Anterior cingulate cortex (tissue), 58 donors: ENCODE measurements at regions not wholly inside any gene's neighbourhood (a gene's known extent, or its start where the extent isn't known, plus 50 kb on each side); places are given as distances from the start of the nearest gene placed in this dataset.

Experiments used
- DNase-seq, 58 donors: peaks; one replicate each; lab custom pipeline; 2025; lab: John Stamatoyannopoulos, UW

DNA sequence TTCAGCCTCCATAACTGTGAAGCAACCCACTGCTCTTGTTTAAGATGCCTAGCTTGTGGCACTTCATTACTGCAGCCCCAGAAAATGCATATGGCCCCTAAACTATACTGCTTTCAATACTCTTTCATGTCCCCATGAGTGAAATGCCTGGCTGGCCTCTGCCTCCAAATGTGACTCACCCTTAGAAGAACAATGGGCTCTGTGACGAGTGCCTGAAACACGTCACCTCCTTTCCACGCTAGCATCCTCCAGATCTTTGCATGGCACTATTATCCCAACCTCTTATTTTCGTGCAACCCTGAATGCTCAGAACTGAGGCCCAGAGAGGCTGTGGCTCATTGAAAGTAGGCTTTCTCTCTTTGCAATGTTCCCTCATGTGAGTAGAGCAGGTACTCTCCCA, 233.1 kb downstream of the CBLN1 start:
- peak in 28 of 58 donors; percentile 2 to 64 (median 24) for DNase-seq

DNA sequence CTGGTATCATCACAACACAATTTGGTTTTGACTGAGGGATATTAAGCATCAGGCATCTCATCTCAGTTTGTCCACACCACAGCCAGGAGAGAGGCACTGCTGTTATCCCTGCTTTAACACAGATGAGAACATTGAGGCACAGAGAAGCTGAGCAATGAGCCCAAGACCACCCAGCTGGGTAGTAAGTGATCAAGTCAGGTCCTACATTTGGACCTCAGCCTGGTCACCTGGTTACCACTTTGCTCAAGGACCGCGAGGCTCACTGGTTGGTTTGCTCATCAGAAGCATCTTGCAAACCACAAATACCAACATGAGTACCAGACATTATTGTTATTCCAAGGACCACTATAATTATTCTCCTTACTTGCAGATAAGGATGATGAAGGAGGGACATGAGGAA, 245.5 kb downstream of the CBLN1 start:
- no peak for DNase-seq

DNA sequence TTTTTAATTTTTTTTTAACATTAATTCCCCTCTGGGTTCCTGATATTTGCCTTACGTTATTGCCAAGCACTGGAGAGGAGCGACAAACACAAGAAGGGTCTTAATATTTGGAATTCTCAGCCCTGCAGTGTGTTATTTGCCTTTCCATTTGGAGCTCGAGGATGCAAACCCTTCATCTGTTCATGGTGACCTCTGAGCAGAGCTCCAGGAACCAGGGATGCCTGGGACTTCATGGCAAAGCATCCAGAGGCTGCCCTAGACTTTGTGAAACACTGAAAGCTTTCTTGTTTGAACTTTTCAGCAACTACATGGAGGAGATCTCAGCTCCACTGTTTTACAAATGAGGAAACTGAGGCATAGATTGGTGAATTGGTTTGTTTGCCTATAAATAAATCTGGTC, 254.2 kb downstream of the CBLN1 start:
- DNase-seq = no peak

DNA sequence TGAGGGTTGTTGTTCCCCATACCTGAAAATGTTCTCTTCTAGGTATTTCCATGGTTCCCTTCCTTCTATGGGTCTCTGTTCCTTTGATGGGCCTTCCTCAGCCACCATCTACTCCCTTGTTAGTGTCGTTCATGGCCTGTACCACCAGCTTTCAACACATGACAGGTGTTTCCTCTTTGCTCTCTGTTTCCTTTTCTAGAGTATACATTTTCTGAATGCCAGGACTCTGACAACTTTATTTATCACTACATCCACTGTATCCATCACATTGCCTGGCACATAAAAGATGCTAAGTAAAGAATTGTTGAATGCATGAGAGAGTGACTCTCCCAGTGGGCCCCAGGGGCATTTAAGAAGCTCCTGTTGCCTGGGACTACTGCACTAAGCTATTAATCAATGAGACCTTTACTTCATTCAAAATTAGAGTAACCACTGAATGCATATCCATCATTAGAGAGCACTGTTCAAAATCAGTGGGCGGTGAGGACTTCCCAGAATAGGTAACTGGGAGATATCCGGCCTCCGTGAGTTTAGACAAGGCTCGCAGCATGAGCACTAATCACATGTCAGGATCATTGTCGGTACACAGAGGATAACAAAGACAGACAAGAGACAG, 255.0 kb downstream of the CBLN1 start:
- DNase-seq = no peak

DNA sequence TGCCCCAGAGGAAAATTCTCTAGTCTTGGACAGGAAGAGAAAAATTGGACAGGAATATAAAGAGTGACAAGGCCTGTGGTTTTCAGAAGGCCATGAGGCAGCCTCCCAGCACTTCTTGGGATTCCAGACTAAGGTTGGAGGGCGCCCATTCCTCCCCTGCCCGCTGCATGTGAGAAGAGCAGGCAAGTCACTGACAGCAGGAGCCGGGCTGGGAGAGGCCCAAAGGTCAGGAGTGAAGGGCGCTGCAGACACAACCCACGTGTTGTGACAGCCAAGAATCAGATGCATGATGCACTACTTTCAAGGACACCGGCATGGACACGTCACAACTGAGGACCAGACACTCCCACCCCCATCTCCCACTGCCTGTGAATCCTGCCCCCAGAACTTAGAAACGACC, 256.7 kb downstream of the CBLN1 start:
- DNase-seq = no peak

DNA sequence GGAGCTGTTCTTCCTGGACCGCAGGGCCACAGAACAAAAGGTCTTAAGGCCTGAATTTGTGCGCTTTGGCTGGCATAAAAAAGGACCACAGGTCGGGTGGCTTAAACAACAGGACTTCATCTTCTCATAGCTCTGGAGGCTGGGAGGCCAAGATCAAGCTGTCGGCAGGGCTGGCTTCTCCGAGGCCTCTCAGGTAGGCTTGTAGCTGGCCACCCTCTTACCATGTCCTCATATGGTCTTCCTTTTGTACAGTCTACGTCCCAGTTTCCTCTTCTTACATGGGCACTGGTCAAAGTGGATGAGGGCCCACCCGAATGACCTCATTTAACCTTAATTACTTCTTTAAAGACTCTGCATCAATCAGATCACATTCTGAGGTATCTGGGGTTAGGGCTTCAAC, 257.6 kb downstream of the CBLN1 start:
- DNase-seq = no peak

DNA sequence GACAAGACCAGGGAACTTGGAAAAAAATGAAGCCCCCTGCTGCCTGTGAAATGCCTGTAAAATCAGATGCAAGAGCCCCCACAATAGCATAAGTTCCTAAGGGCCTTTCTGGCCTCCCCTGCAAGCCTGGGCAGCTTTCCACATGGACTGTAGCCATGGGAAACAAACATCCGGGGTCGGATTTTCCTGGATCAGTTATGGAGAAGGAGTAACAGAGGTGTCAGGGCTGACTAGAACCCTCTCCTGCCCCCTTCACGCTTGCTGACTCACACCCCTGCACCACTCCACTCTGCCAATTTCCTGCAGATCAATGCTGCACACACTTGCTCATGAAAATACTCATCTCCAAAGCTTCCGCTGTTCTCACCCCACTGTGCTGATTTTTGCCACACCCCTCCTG, 258.6 kb downstream of the CBLN1 start:
- DNase-seq = peak in 3 of 58 donors; percentile 5 to 23 (median 17)

DNA sequence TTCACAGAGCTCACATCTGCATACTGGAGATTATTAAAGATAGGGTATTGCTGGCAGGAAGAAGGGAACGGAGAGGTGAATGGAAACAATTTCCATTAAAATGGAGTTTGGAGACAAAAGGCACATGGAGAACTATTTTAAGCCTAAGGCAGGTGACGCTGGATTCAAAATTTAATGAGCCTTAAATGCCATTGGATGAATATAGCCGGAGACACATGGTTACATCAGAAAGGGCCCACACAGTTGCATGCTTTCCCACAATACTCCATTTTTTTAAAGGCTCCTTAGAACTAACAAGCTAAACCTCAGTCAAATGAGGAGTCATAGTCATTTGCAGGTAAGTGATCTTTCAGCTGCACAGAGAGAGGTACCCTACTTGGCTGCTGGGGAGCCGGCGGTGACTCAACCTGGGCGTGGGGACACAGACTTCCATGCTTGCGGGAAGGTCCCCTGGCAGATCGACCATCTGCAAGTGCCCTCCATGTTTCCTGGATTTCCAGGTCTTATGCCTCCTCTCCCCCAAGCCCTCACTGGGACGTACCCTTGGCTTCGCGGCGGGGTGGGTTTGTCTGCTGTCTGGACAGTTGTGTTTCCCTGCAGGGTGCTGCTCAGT, 259.2 kb downstream of the CBLN1 start:
- no peak for DNase-seq

DNA sequence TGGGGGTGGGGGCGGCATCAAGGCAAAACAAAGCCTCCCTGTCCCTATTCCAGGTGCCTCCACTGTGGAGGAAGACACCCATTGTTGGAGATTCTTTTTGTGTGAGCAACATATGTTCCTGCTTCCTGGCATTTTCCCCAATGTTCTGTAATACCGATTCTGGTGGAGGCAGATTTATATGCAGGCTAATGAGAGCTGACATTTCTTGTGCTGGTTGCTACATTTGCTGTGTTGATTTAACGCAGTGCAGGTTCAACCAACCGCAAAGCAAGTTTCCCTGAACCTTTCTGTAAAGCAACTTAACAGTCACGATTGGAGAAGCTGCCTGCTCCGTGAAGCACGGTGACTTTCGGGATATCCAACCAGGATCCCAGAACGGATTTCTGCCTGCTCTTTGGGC, 260.5 kb downstream of the CBLN1 start:
- DNase-seq = peak in 8 of 58 donors; percentile 6 to 41 (median 29)

DNA sequence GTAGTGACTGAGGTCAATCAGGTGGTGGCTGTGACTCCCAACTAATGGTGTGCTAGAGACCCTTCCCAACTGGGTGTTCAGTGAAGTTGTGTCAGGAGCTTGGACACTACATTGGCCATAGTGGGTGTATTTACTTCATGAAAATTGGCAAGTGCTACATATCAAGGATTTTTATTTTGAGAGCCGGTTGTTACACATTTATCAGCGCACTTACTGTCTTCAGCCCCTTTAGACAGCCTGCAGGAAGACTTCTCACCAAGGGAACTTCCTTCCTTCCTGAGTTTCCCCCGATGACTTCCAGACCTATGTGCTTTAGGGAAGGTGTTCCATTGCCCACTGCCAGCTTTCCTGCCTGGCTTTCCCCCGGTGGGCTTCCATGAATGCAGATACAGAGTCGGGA, 261.2 kb downstream of the CBLN1 start:
- DNase-seq = no peak

DNA sequence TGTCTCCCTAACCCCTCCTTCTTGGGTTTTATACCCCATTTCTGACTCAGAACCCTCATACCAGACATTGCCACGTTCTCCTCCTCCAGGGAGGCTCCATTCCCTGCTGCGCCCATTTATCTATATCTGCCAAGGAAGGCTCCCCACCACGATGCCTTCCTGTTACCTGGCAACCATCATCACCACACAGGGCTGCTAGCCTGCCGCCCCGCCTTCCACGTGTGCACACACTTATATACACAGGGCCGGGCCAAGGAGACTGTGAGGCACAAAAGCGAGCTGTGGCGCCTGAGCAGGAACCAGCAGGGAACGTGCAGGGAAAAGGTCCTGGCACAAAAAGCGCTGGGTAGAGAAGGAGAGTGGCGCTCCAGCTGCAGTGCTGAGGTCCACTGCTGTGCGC, 261.8 kb downstream of the CBLN1 start:
- peak in 15 of 58 donors; percentile 8 to 47 (median 24) for DNase-seq

DNA sequence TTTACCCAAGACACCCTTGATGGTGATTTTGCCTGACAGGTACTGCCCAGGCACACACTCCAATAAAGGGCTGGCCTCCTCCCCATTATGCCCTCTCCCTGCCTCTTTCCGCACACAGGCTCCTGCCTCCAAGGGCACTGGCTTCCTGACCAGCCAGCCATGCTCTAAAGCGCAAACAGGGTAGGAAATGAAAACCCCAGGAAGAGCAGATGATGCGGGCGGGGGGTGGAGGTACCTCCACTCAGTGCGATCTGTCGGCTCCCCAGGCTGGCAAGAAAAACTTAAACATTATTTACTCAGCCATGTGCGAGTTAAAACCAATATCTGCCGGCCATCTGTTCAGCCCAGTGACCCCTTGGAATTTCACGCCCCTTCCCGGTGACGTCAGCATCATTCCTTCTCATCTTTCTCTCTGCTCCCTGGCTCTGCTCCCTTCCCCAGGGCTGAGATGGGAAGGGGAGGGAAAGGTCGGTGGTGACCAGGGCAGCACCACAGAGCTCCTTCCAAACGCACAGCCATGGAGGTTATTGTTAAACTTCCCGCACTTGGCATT, 262.5 kb downstream of the CBLN1 start:
- DNase-seq = no peak

DNA sequence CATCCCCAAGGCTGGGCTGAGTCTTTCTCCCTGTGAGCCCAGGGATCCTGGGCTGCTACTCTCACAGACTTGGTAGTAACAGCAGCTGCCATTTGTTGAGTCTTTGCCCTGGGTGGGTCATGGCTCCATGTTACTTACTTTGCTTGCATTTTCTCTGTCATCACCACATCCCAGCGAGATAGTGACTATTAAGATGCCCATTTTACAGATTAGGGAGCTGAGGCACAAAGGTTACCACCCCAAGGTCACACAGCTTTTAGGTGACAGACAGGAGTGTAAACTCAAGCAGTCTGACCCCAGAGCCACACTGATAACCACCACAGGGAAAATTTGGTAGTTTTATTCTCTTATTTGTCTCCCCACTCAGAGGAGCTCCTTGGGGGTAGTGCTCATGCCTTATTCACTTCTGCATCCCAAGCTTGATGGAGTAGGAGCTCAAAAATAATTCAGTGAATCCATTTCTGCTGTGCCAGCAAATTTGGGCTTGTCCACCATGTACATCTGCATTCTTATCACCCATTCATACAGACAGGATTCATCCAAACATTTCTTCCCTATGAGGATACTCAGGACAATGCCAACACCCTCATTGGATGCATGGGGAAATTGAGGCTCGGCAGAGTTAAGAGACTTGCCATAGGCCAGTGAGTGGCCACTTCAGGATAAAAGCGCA, 263.2 kb downstream of the CBLN1 start:
- no peak for DNase-seq

DNA sequence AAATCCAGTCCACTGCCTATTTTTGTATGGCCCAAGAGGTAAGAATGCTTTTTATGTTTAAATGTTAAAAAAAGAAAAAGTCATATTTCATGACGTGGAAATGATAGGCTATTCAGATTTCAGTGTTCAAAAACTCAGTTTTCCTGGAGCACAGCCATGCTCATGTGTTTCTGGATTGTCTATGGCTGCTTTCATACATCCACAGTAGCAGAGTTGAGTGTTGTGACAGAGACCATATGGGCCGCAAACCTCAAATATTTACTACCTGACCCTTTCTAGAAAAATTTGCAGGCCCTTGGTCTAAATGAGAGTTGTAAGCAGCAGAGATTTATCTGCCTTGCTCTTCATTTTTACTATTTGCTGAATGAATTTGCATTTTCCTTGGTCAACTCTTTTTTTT, 264.1 kb downstream of the CBLN1 start:
- no peak for DNase-seq

DNA sequence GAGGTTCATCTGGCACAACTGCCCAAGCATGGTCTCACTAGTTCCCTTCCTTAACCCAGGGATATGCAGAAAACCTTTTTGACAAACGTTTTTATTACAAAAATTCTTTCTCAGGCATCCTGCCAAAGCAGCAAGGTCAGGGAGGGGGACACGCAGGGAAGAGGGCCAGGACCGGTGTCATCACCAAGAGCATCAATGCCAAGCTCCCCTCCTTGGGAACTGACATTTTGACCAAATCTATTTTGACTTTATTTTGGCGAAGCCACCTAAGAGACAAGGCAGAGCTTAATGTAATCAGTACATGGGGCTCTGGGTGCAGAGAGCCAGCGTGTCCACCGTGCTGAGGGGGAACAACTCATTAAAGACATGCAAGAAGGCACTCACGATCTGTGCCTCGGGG, 265.2 kb downstream of the CBLN1 start:
- no peak for DNase-seq

DNA sequence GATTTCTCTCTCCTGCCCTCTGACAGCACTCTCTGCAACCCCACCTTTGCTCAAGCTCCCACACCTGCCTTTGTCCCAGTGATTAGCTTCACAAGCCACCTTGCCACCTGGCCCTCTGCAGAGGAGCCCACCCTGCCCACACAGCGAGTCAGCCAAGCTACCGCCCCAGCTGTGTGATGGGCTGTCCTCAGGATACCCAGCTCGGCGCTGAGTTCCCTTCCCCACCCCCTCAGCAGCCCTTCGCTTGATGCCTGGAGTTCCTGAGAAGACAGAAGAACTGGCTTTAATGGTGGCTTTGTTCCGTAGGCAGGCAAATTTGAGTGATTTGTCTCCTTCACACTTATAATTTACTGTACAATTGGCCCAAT, 266.4 kb downstream of the CBLN1 start:
- DNase-seq = no peak

DNA sequence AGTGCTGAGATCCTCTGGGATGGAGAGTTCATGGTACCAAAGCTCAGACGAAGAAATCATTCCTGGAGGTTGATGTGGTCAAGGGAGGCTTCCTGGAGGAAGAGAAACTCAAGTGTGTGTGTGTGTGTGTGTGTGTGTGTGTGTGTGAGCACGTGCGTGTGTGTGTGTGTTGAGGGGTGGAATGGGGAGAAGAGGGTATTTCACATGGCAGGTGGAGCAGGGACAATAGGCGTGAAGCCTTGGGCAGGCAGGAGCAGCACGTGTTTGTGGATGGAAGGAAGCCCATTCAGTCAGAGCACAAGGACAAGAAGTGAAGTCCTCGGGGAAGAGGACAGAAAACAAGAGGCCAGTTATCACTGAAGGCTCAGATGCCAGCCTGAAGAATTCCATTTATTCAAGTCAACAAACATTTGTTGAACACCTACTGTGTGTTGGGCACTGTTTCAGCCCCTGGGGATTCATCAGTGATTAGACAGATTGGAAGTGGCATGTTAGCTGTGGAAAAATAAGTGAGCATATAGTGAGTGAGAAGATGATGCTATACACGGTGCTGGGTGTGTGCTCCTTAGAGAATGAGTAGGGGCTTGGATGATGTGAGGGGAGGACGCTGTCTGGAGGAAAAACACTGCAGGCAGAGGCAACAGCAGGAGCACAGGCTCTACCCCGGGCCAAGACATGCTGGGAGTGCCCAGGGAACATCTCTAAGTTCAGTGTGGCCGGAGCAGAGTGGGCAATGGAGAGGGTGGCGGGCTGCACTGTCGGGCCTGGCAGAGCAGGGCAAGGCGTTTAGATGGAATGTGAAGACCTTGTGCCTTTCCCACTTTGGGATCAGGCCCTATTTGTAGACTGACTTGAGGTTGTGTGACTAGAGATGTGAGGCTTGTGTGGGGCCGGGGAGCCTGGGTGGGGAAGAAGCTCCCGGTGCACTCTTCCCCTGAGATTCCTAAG, 267.1 kb downstream of the CBLN1 start:
- DNase-seq = no peak

DNA sequence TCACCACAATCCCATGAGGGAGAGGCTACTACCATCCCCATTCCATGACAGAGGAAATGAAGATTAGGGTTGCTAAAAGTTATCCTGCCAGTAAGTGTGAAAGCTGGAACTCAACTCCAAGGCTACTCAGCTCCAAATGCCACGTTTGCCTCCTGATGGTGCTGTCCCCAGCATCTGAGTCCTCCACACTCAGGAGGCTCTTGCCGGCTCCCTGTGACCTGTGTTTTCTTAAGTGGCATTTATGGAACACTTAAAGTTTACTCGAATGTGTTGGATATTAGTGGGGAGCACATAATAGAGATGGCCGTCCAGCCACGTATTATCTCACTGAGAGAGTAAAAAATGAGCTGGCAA, 267.9 kb downstream of the CBLN1 start:
- DNase-seq = no peak

DNA sequence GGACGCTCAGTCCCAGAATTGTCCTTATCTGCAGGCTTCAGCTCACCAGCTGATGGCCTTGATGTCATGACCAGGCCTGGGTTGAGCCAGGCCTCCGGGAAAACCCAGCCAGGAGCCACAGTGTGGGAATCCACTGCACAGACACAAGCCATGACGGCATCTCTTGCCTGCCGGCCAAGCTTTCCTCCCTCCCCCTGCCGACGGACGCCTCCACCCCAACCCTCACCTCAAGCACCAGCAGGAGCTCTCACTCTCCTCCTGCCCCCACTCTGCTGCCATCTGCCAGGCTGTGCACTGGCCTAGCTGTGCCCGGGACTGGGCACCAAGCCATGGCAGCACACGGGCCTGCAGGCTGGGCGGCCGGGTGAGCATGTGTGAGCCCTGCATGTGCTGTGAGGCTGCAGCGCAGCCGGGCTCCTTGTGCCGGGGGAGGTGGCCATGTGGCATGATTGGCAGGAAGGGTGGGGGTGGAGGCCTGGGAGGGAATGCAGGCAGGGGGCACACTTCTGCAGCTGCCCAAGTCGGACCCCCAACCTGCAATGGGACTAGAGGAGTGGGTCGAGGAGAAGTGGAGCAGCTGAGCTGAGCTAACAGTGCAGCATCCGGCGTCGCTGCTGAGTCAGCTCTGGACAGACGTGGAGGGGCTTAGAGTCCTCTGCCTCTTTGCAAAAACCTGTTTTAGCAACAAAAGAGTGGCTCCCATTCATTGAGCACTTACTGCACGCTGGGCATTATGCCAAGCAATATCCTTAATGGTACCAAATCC, 268.5 kb downstream of the CBLN1 start:
- peak in 37 of 58 donors; percentile 10 to 70 (median 44) for DNase-seq

DNA sequence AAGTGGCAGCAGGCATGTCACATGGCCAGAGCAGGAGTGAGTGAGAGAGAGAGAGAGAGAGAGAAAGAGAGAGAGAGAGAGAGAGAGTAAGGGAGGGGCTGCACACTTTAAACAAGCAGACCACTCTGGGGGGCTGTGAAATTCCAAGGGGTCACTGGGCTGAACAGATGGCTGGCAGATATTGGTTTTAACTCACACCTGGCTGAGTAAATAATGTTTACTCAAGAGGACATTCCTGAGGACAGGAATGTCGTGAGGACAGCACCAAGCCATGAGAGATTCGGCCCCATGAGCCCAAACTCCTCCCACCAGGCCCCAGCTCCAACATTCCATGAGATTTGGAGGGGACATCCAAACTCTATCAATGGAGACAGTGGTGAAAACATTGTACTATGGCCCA, 269.7 kb downstream of the CBLN1 start:
- no peak for DNase-seq
